Astrocyte (in vitro differentiated cells and primary cell): ENCODE measurements at regions not wholly inside any gene's neighbourhood (a gene's known extent, or its start where the extent isn't known, plus 50 kb on each side); places are given as distances from the start of the nearest gene placed in this dataset.

Experiments used
- CTCF ChIP-seq: IDR thresholded peaks from 2 replicates; pipeline ENCODE4 v1.5.1; 2011; ENCODE audit warnings: low read depth, mild to moderate bottlenecking, inconsistent platforms, low read length, moderate library complexity; ENCODE audit not compliant: insufficient read depth
- EZH2 ChIP-seq: IDR thresholded peaks from 2 replicates; pipeline ENCODE4 v1.6.1; 2012; ENCODE audit warnings: mild to moderate bottlenecking, low read length, inconsistent platforms; ENCODE audit not compliant: insufficient read depth

DNA sequence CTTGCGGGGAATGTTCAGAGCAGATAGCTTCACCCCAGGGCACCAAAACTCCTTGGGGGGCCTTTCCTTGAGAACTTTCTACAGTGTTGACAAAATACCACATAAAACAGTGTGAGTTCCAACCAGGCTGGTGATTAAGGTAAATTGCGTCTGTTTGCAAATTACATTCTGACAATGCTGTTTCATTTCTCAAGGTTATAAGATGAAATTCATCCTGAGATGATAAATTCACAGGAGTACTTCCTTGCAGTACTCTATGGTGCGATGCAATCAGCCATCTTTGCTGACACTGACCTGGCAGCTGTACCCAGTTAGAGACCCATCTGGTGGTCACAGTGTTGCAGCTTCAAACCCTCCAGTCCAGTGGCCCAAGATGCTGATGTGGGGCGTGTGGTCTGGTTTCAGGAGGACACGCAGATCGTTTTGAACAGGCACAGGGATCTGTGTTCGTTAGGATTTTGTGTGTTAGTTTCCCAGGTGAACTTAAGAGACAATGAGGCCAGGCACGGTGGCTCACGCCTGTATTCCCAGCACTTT, 99.5 kb upstream of the SLC66A3 start:
- TF ChIP-seq CTCF (no peak), EZH2 (no peak)
